IMR-90 (cell line): ENCODE measurements at regions not wholly inside any gene's neighbourhood (a gene's known extent, or its start where the extent isn't known, plus 50 kb on each side); places are given as distances from the start of the nearest gene placed in this dataset.

Experiments
- ATAC-seq: fragments of 200-7000 bp; cut with Tn5 transposase; 2 replicates; pipeline ENCODE4 v1.9.1; 2020; ENCODE audit warnings: low read depth, mild to moderate bottlenecking, moderate library complexity
- BruUV-seq: library from RNA; stranded (reverse); fragments of 400-500 nt; replicated peaks from 2 replicates; lab custom pipeline; 2021; lab: Mats Ljungman, UMichigan
- CTCF ChIA-PET: fragments of 300-600 bp; formaldehyde crosslinking; extraction: SDS; loops from one replicate; lab custom pipeline; 2021; ENCODE audit warnings: antibody characterized with exemption; lab: Yijun Ruan, JAX
- POLR2A ChIA-PET: fragments of 300-600 bp; sonication (Branson Sonifier 250); formaldehyde crosslinking; loops from one replicate; lab custom pipeline; 2022; ENCODE audit warnings: antibody characterized with exemption; ENCODE audit not compliant: unreplicated experiment; lab: Charles Lee
- DNase-seq: peaks from one replicate; pipeline ENCODE4 v3.0.0; 2013
- H2AFZ ChIP-seq: replicated peaks from 2 replicates; pipeline ENCODE3; 2013; ENCODE audit warnings: low read length, mild to moderate bottlenecking; ENCODE audit not compliant: poor library complexity
- H2AK5ac ChIP-seq: 2 replicates; pipeline ENCODE4 v1.6.1; 2013; ENCODE audit warnings: low read depth, low read length, inconsistent platforms
- H2AK9ac ChIP-seq: replicated peaks from 2 replicates; pipeline ENCODE3; 2013; ENCODE audit warnings: mild to moderate bottlenecking, low read depth, low read length, moderate library complexity; ENCODE audit not compliant: poor library complexity
- H2BK120ac ChIP-seq: 2 replicates; pipeline ENCODE4 v1.6.1; 2013; ENCODE audit warnings: low read depth, low read length, inconsistent platforms
- H2BK15ac ChIP-seq: 3 replicates; pipeline ENCODE4 v1.6.1; 2013; ENCODE audit warnings: low read depth, low read length, inconsistent platforms
- H2BK20ac ChIP-seq: 2 replicates; pipeline ENCODE4 v1.6.1; 2013; ENCODE audit warnings: low read depth, mild to moderate bottlenecking, inconsistent platforms, low read length, moderate library complexity
- H2BK5ac ChIP-seq: 2 replicates; pipeline ENCODE4 v1.6.1; 2013; ENCODE audit warnings: mild to moderate bottlenecking, low read depth, low read length, inconsistent platforms; ENCODE audit not compliant: poor library complexity, severe bottlenecking
- H3K14ac ChIP-seq: replicated peaks from 2 replicates; pipeline ENCODE4 v1.6.1; 2013; ENCODE audit warnings: low read depth, low read length, inconsistent platforms
- H3K18ac ChIP-seq: 2 replicates; pipeline ENCODE4 v1.6.1; 2013; ENCODE audit warnings: low read depth, low read length, control low read depth
- H3K23ac ChIP-seq: 2 replicates; pipeline ENCODE4 v1.6.1; 2013; ENCODE audit warnings: low read depth, low read length, inconsistent platforms
- H3K27ac ChIP-seq: 2 replicates; pipeline ENCODE4 v1.5.1; 2013; ENCODE audit warnings: mild to moderate bottlenecking, control low read depth, low read length; ENCODE audit not compliant: insufficient read depth
- H3K27me3 ChIP-seq: 2 replicates; pipeline ENCODE4 v1.6.1; 2013; ENCODE audit warnings: low read length; ENCODE audit not compliant: control insufficient read depth, insufficient read depth
- H3K36me3 ChIP-seq: 2 replicates; pipeline ENCODE4 v1.6.1; 2013; ENCODE audit warnings: low read length, mixed read lengths; ENCODE audit not compliant: control insufficient read depth, insufficient read depth
- H3K4ac ChIP-seq: 2 replicates; pipeline ENCODE4 v1.6.1; 2013; ENCODE audit warnings: low read depth, low read length, inconsistent platforms
- H3K4me1 ChIP-seq: 2 replicates; pipeline ENCODE4 v1.6.1; 2013; ENCODE audit warnings: low read length, mixed read lengths; ENCODE audit not compliant: control insufficient read depth, insufficient read depth
- H3K4me2 ChIP-seq: 2 replicates; pipeline ENCODE4 v1.6.1; 2013; ENCODE audit warnings: low read depth, mild to moderate bottlenecking, control low read depth, low read length, moderate library complexity
- H3K4me3 ChIP-seq: 2 replicates; pipeline ENCODE4 v1.5.1; 2013; ENCODE audit warnings: low read depth, mild to moderate bottlenecking, control low read depth, low read length, moderate library complexity; ENCODE audit not compliant: insufficient read depth
- H3K56ac ChIP-seq: 2 replicates; pipeline ENCODE4 v1.6.1; 2013; ENCODE audit warnings: low read length, inconsistent platforms; ENCODE audit not compliant: insufficient read depth; ENCODE audit errors: extremely low read depth
- H3K79me1 ChIP-seq, 2 experiments: 2 replicates each; pipeline ENCODE4 v1.6.1; 2013; ENCODE audit warnings: low read length in 2 of 2, inconsistent platforms in 1 of 2, low read depth in 1 of 2
- H3K9ac ChIP-seq: 2 replicates; pipeline ENCODE4 v1.6.1; 2013; ENCODE audit warnings: low read depth, low read length, control low read depth
- H3K9me1 ChIP-seq: 2 replicates; pipeline ENCODE4 v1.6.1; 2013; ENCODE audit warnings: low read length, inconsistent platforms; ENCODE audit not compliant: insufficient read depth
- H3K9me3 ChIP-seq: 2 replicates; pipeline ENCODE4 v1.6.1; 2013; ENCODE audit warnings: low read length; ENCODE audit not compliant: control insufficient read depth, insufficient read depth
- H4K20me1 ChIP-seq: 2 replicates; pipeline ENCODE4 v1.6.1; 2013; ENCODE audit warnings: low read length, inconsistent platforms; ENCODE audit not compliant: insufficient read depth
- H4K5ac ChIP-seq: 2 replicates; pipeline ENCODE4 v1.6.1; 2013; ENCODE audit warnings: mild to moderate bottlenecking, low read depth, low read length, control low read depth
- H4K8ac ChIP-seq, 2 experiments: 2 replicates each; pipeline ENCODE4 v1.6.1; 2013; ENCODE audit warnings: low read depth in 2 of 2, low read length in 2 of 2, control low read depth in 1 of 2, inconsistent platforms in 1 of 2
- H4K91ac ChIP-seq: 2 replicates; pipeline ENCODE4 v1.6.1; 2013; ENCODE audit warnings: low read depth, low read length, inconsistent platforms; ENCODE audit not compliant: insufficient read depth
- BHLHE40 ChIP-seq: fragments of 150-350 bp; IDR thresholded peaks from 2 replicates; pipeline ENCODE4 v1.6.1; 2016; ENCODE audit warnings: mild to moderate bottlenecking, low read depth, low read length
- CEBPB ChIP-seq: IDR thresholded peaks from 2 replicates; pipeline ENCODE4 v1.6.1; 2012; ENCODE audit warnings: low read depth, low read length, improper control_type of control experiment
- CHD1 ChIP-seq: IDR thresholded peaks from 2 replicates; pipeline ENCODE4 v1.6.1; 2012; ENCODE audit warnings: low read depth, low read length, improper control_type of control experiment
- CTCF ChIP-seq: conservative IDR thresholded peaks from 2 replicates; pipeline ENCODE4 v1.5.1; 2012; ENCODE audit warnings: mild to moderate bottlenecking, low read depth, low read length, improper control_type of control experiment
- ELK1 ChIP-seq: fragments of 150-350 bp; IDR thresholded peaks from 2 replicates; pipeline ENCODE4 v1.6.1; 2016; ENCODE audit warnings: low read depth, mild to moderate bottlenecking, low read length, moderate library complexity, borderline replicate concordance
- FOS ChIP-seq: fragments of 150-350 bp; IDR thresholded peaks from 2 replicates; pipeline ENCODE4 v1.6.1; 2016; ENCODE audit warnings: low read depth, low read length
- MAFK ChIP-seq: IDR thresholded peaks from 2 replicates; pipeline ENCODE4 v1.6.1; 2012; ENCODE audit warnings: low read depth, low read length, improper control_type of control experiment
- MAZ ChIP-seq: IDR thresholded peaks from 2 replicates; pipeline ENCODE4 v1.6.1; 2012; ENCODE audit warnings: low read depth, mild to moderate bottlenecking, low read length, improper control_type of control experiment, moderate library complexity, borderline replicate concordance
- NFE2L2 ChIP-seq: fragments of 150-350 bp; IDR thresholded peaks from 2 replicates; pipeline ENCODE4 v1.6.1; 2016; ENCODE audit warnings: low read depth, mild to moderate bottlenecking, low read length
- RAD21 ChIP-seq: IDR thresholded peaks from 2 replicates; pipeline ENCODE4 v1.6.1; 2012; ENCODE audit warnings: low read length, improper control_type of control experiment
- RFX5 ChIP-seq: IDR thresholded peaks from 2 replicates; pipeline ENCODE4 v1.8.0; 2012; ENCODE audit warnings: low read depth, mild to moderate bottlenecking, low read length, moderate library complexity
- SMC3 ChIP-seq: fragments of 150-350 bp; IDR thresholded peaks from 2 replicates; pipeline ENCODE4 v1.6.1; 2016; ENCODE audit warnings: low read depth, mild to moderate bottlenecking, antibody characterized with exemption, low read length, moderate library complexity
- USF2 ChIP-seq: fragments of 150-350 bp; IDR thresholded peaks from 2 replicates; pipeline ENCODE4 v1.6.1; 2017; ENCODE audit warnings: mild to moderate bottlenecking, antibody characterized with exemption, low read length, low read depth
- WGBS, 2 experiments: methylation state at CpG; one replicate each; pipeline versions ENCODE4 v1.1.5 to v1.1.7; 2013; ENCODE audit warnings: missing lambda C conversion rate in 2 of 2; ENCODE audit not compliant: insufficient read length in 1 of 2; ENCODE audit errors: extremely low coverage in 2 of 2; 5-methylcytosine and 5-hydroxymethylcytosine counted together
- dilution Hi-C: fragments of 300-500 bp; cut with HindIII; formaldehyde crosslinking; loops from one replicate; pipeline ENCODE4 v1.14.3; 2018; ENCODE audit warnings: low sequenced_read_pairs; ENCODE audit not compliant: unreplicated experiment
- in situ Hi-C: fragments of 300-500 bp; cut with MboI; formaldehyde crosslinking; loops from 3 replicates; pipeline ENCODE4 v1.14.3; 2019; ENCODE audit warnings: low sequenced_read_pairs, inconsistent platforms, mixed read lengths
- intact Hi-C: fragments of 100-400 bp; cut with micrococcal nuclease; formaldehyde crosslinking; loops from 2 replicates; pipeline ENCODE4 v1.10.0; 2022

GRCh38 chr16:62450291-62450690 lies 414.1 kb upstream of the CDH8 start:
- ChIA-PET POLR2A (no interaction called here), CTCF (no interaction called here)
- no peaks in the 10 kb centered on the region for H3K4me1 ChIP-seq
- no peaks in the 10 kb centered on the region for H3K79me1 ChIP-seq
- ATAC-seq = no peak
- H2AFZ ChIP-seq = no peak overlapping the region
- H3K9me1 ChIP-seq = no peaks in the 10 kb centered on the region
- no peak overlapping the region for H2BK20ac ChIP-seq
- H3K56ac ChIP-seq = no peak overlapping the region
- no peak overlapping the region for H2BK5ac ChIP-seq
- H3K27ac ChIP-seq = no peak overlapping the region
- H3K4me3 ChIP-seq = no peak overlapping the region
- H4K8ac ChIP-seq = no peak overlapping the region
- no peak overlapping the region for H3K23ac ChIP-seq
- H2BK15ac ChIP-seq = no peak overlapping the region
- WGBS, 2 experiments = no CpG with 5 or more reads among the region's 5 CpGs
- no peak overlapping the region for H3K18ac ChIP-seq
- H3K4me2 ChIP-seq = no peak overlapping the region
- in situ Hi-C loops (no loop called here), intact Hi-C loops (no loop called here), dilution Hi-C loops (no loop called here)
- no peak overlapping the region for H3K14ac ChIP-seq
- no peak overlapping the region for H4K5ac ChIP-seq
- 0 out of 2 replicates have a peak, but pooled peaks cover 3% of the 10 kb centered on the region for H3K9me3 ChIP-seq
- H4K20me1 ChIP-seq = no peaks in the 10 kb centered on the region
- H3K4ac ChIP-seq = no peak overlapping the region
- no peak overlapping the region for H2BK120ac ChIP-seq
- H3K9ac ChIP-seq = no peak overlapping the region
- H2AK9ac ChIP-seq = no peak overlapping the region
- no TSS peak for BruUV-seq
- H2AK5ac ChIP-seq = no peak overlapping the region
- H3K27me3 ChIP-seq = no peaks in the 10 kb centered on the region
- TF ChIP-seq ELK1 (no peak), RAD21 (no peak), BHLHE40 (no peak), MAFK (no peak), MAZ (no peak), CHD1 (no peak), CTCF (no peak), USF2 (no peak), RFX5 (no peak), FOS (no peak), SMC3 (no peak), CEBPB (no peak), NFE2L2 (no peak)
- H4K91ac ChIP-seq = no peak overlapping the region
- no peak for DNase-seq
- no peaks in the 10 kb centered on the region for H3K36me3 ChIP-seq
